ENCODE measurements at regions not wholly inside any gene's neighbourhood (a gene's known extent, or its start where the extent isn't known, plus 50 kb on each side); places are given as distances from the start of the nearest gene placed in this dataset.

- no peak for TF ChIP-seq CTCF (IDR thresholded peaks at IDR 0.05)
- TF ChIP-seq POLR2A (IDR thresholded peaks at IDR 0.05): no peak
Observed at GRCh38 chr2:41364842-41365241, 683.0 kb upstream of the PKDCC start.

All from sigmoid colon (tissue), 3 donors.